ENCODE measurements at regions not wholly inside any gene's neighbourhood (a gene's known extent, or its start where the extent isn't known, plus 50 kb on each side); places are given as distances from the start of the nearest gene placed in this dataset.

DNA sequence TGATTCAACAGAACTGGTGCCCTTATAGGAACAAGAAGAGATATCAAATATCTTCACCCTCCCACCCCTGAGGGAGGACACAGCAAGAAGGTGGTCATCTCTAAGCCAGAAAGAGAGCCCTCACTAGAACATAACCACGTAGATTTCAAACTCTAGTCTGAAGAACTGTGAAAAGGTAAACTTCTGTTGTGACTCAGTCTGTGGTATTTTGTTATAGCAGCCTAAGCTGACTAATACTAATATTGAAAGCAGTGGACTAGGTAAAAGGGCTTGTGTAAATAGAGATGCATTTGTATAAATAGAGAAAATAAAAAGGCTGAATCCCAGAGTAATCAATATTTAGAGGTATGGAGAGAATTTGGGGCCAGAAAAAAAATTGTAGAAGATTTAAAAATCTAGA, 157.6 kb upstream of the CCNH start:
- TF ChIP-seq, protein P1, sequence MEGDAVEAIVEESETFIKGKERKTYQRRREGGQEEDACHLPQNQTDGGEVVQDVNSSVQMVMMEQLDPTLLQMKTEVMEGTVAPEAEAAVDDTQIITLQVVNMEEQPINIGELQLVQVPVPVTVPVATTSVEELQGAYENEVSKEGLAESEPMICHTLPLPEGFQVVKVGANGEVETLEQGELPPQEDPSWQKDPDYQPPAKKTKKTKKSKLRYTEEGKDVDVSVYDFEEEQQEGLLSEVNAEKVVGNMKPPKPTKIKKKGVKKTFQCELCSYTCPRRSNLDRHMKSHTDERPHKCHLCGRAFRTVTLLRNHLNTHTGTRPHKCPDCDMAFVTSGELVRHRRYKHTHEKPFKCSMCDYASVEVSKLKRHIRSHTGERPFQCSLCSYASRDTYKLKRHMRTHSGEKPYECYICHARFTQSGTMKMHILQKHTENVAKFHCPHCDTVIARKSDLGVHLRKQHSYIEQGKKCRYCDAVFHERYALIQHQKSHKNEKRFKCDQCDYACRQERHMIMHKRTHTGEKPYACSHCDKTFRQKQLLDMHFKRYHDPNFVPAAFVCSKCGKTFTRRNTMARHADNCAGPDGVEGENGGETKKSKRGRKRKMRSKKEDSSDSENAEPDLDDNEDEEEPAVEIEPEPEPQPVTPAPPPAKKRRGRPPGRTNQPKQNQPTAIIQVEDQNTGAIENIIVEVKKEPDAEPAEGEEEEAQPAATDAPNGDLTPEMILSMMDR (conservative IDR thresholded peaks at IDR 0.05; ENCODE audit: low read depth in 2 of 2) = no peak
- TF ChIP-seq EZH2 (IDR thresholded peaks at IDR 0.05; ENCODE audit: low read depth, unreplicated experiment) (no peak), POLR2AphosphoS5 (IDR thresholded peaks at IDR 0.05; ENCODE audit: low read depth) (no peak), REST (IDR thresholded peaks at IDR 0.05; ENCODE audit: unreplicated experiment) (no peak), EZH2phosphoT487 (IDR thresholded peaks at IDR 0.05; ENCODE audit: unreplicated experiment) (no peak), CREB1 (CRISPR knock-in tag; IDR thresholded peaks at IDR 0.05; ENCODE audit: low read depth) (no peak), ZNF114 (CRISPR knock-in tag; IDR thresholded peaks at IDR 0.05) (no peak), NANOG (IDR thresholded peaks at IDR 0.05; ENCODE audit: borderline replicate concordance) (no peak), JUNB (IDR thresholded peaks at IDR 0.05; ENCODE audit: unreplicated experiment) (no peak)

Measured in GM23338 (cell line).